IMR-90 (cell line): ENCODE measurements at regions not wholly inside any gene's neighbourhood (a gene's known extent, or its start where the extent isn't known, plus 50 kb on each side); places are given as distances from the start of the nearest gene placed in this dataset.

Experiments
- CEBPB ChIP-seq: IDR thresholded peaks from 2 replicates; pipeline ENCODE4 v1.6.1; 2012; ENCODE audit warnings: low read depth, low read length, improper control_type of control experiment
- MAFK ChIP-seq: IDR thresholded peaks from 2 replicates; pipeline ENCODE4 v1.6.1; 2012; ENCODE audit warnings: low read depth, low read length, improper control_type of control experiment
- MXI1 ChIP-seq: IDR thresholded peaks from 2 replicates; pipeline ENCODE4 v1.6.1; 2012; ENCODE audit warnings: low read depth, mild to moderate bottlenecking, low read length, moderate library complexity, borderline replicate concordance
- POLR2A ChIP-seq: IDR thresholded peaks from 2 replicates; pipeline ENCODE4 v1.6.1; 2012; ENCODE audit warnings: mild to moderate bottlenecking, low read depth, low read length
- RAD21 ChIP-seq: IDR thresholded peaks from 2 replicates; pipeline ENCODE4 v1.6.1; 2012; ENCODE audit warnings: low read length, improper control_type of control experiment
- RCOR1 ChIP-seq: IDR thresholded peaks from 2 replicates; pipeline ENCODE4 v1.6.1; 2012; ENCODE audit warnings: mild to moderate bottlenecking, low read length, improper control_type of control experiment; ENCODE audit not compliant: insufficient replicate concordance
- RFX5 ChIP-seq: IDR thresholded peaks from 2 replicates; pipeline ENCODE4 v1.8.0; 2012; ENCODE audit warnings: low read depth, mild to moderate bottlenecking, low read length, moderate library complexity
- TF ChIP-seq, protein P1 (sequence below): conservative IDR thresholded peaks from 2 replicates; pipeline ENCODE4 v1.5.1; 2012; ENCODE audit warnings: mild to moderate bottlenecking, low read depth, low read length, improper control_type of control experiment
- TF ChIP-seq, protein P2 (sequence below): fragments of 150-350 bp; IDR thresholded peaks from 2 replicates; pipeline ENCODE4 v1.6.1; 2017; ENCODE audit warnings: mild to moderate bottlenecking, antibody characterized with exemption, low read length, low read depth

GRCh38 chr1:95369985-95370690 is 136.1 kb downstream of the RWDD3 start:
- TF ChIP-seq, protein P1, sequence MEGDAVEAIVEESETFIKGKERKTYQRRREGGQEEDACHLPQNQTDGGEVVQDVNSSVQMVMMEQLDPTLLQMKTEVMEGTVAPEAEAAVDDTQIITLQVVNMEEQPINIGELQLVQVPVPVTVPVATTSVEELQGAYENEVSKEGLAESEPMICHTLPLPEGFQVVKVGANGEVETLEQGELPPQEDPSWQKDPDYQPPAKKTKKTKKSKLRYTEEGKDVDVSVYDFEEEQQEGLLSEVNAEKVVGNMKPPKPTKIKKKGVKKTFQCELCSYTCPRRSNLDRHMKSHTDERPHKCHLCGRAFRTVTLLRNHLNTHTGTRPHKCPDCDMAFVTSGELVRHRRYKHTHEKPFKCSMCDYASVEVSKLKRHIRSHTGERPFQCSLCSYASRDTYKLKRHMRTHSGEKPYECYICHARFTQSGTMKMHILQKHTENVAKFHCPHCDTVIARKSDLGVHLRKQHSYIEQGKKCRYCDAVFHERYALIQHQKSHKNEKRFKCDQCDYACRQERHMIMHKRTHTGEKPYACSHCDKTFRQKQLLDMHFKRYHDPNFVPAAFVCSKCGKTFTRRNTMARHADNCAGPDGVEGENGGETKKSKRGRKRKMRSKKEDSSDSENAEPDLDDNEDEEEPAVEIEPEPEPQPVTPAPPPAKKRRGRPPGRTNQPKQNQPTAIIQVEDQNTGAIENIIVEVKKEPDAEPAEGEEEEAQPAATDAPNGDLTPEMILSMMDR = no peak
- TF ChIP-seq RFX5 = no peak
- TF ChIP-seq MXI1 = no peak
- no peak for TF ChIP-seq MAFK
- no peak for TF ChIP-seq POLR2A
- TF ChIP-seq CEBPB = no peak
- no peak for TF ChIP-seq RCOR1
- no peak for TF ChIP-seq RAD21
- TF ChIP-seq, protein P2, sequence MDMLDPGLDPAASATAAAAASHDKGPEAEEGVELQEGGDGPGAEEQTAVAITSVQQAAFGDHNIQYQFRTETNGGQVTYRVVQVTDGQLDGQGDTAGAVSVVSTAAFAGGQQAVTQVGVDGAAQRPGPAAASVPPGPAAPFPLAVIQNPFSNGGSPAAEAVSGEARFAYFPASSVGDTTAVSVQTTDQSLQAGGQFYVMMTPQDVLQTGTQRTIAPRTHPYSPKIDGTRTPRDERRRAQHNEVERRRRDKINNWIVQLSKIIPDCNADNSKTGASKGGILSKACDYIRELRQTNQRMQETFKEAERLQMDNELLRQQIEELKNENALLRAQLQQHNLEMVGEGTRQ = 0 out of 2 replicates have a peak, but pooled peaks have one; percentile 41
